CD4-positive, alpha-beta T cell treated with Interferon alpha-2 for 1 hour (primary cell): ENCODE measurements at regions not wholly inside any gene's neighbourhood (a gene's known extent, or its start where the extent isn't known, plus 50 kb on each side); places are given as distances from the start of the nearest gene placed in this dataset.
A peak's percentile ranks its signal among the peaks of the same experiment; 100 is the strongest.
"Not testable (repeated sequence)": the region's sequence is repeated elsewhere in the genome, so short reads cannot be mapped to it uniquely, and the experiment has no call there.

Source experiments
- DNase-seq, 2 donors: peaks; one replicate each; pipeline ENCODE4 v3.0.0-alpha.2; 2020 to 2022

- no peak for DNase-seq
Measured at GRCh38 chr2:53200072-53200471, 567.5 kb upstream of the CHAC2 start.

GRCh38 chr2:53188851-53189510 lies 578.6 kb upstream of the CHAC2 start:
- DNase-seq: no peak

- no peak for DNase-seq
Measured at GRCh38 chr2:53183581-53183980, 584.0 kb upstream of the CHAC2 start.

- DNase-seq: no peak
Measured at GRCh38 chr2:53182601-53183000, 585.0 kb upstream of the CHAC2 start.

GRCh38 chr2:53181759-53182158 lies 585.8 kb upstream of the CHAC2 start:
- peak in 1 of 2 donors; percentile 4 for DNase-seq

- no peak for DNase-seq
Measured at GRCh38 chr2:53177327-53177726, 590.3 kb upstream of the CHAC2 start.

- no peak for DNase-seq
Measured at GRCh38 chr2:53174539-53174938, 593.1 kb upstream of the CHAC2 start.

- DNase-seq: no peak
Measured at GRCh38 chr2:53173698-53174455, 593.7 kb upstream of the CHAC2 start.

GRCh38 chr2:53173091-53173490 lies 594.5 kb upstream of the CHAC2 start:
- no peak for DNase-seq

GRCh38 chr2:53170466-53170865 lies 597.1 kb upstream of the CHAC2 start:
- no peak for DNase-seq

- DNase-seq: no peak
Measured at GRCh38 chr2:53167227-53167626, 600.4 kb upstream of the CHAC2 start.

GRCh38 chr2:53150146-53150545 lies 617.5 kb upstream of the CHAC2 start:
- no peak for DNase-seq

- DNase-seq: no peak
Measured at GRCh38 chr2:53148221-53148620, 619.4 kb upstream of the CHAC2 start.

GRCh38 chr2:53131416-53131815 lies 636.2 kb upstream of the CHAC2 start:
- no peak for DNase-seq

- DNase-seq: no peak
Measured at GRCh38 chr2:53130441-53130943, 637.1 kb upstream of the CHAC2 start.

GRCh38 chr2:53129851-53130250 lies 637.8 kb upstream of the CHAC2 start:
- no peak for DNase-seq

- DNase-seq: no peak
Measured at GRCh38 chr2:53127061-53127650, 640.4 kb upstream of the CHAC2 start.

- no peak for DNase-seq
Measured at GRCh38 chr2:53114991-53115390, 652.6 kb upstream of the CHAC2 start.

- no peak for DNase-seq
Measured at GRCh38 chr2:53114582-53114981, 653.0 kb upstream of the CHAC2 start.

GRCh38 chr2:53112408-53112807 lies 655.2 kb upstream of the CHAC2 start:
- DNase-seq: not testable (repeated sequence)

GRCh38 chr2:53111406-53111805 lies 656.2 kb upstream of the CHAC2 start:
- DNase-seq: no peak

GRCh38 chr2:53111004-53111403 lies 656.6 kb upstream of the CHAC2 start:
- no peak for DNase-seq

- DNase-seq: no peak
Measured at GRCh38 chr2:53108246-53108645, 659.4 kb upstream of the CHAC2 start.

GRCh38 chr2:53104263-53104662 lies 663.3 kb upstream of the CHAC2 start:
- no peak for DNase-seq
